Activated naive CD8-positive, alpha-beta T cell treated with anti-CD3 and anti-CD28 coated beads, Interleukin-2, amount 10 ng/mL, durations not matched to agents 7 days and 5 days (primary cell): ENCODE measurements at regions not wholly inside any gene's neighbourhood (a gene's known extent, or its start where the extent isn't known, plus 50 kb on each side); places are given as distances from the start of the nearest gene placed in this dataset.

Experiments used
- ATAC-seq: fragments of 150-1000 bp; cut with Tn5 transposase; one replicate; pipeline ENCODE4 v1.10.0; 2021; ENCODE audit warnings: low read depth, moderate library complexity
- POLR2A ChIA-PET: fragments of 350-600 bp; sonication (Branson Sonifier 250); formaldehyde crosslinking; loops from one replicate; lab custom pipeline; 2021; ENCODE audit warnings: antibody characterized with exemption; lab: Charles Lee
- DNase-seq: peaks from one replicate; pipeline ENCODE4 v3.0.0; 2021
- H3K27ac Mint-ChIP-seq: one replicate; pipeline ENCODE4 v1.8.0; 2022; ENCODE audit warnings: mild to moderate bottlenecking, mixed read lengths
- H3K27me3 Mint-ChIP-seq: one replicate; pipeline ENCODE4 v1.8.0; 2022; ENCODE audit warnings: mild to moderate bottlenecking, moderate library complexity, mixed read lengths
- H3K36me3 Mint-ChIP-seq: one replicate; pipeline ENCODE4 v1.8.0; 2021; ENCODE audit warnings: mild to moderate bottlenecking, mixed read lengths
- H3K4me1 Mint-ChIP-seq: one replicate; pipeline ENCODE4 v1.8.0; 2021; ENCODE audit warnings: mixed read lengths
- H3K4me3 Mint-ChIP-seq: one replicate; pipeline ENCODE4 v1.8.0; 2022; ENCODE audit warnings: mild to moderate bottlenecking, moderate library complexity, mixed read lengths
- H3K9me3 Mint-ChIP-seq: one replicate; pipeline ENCODE4 v1.8.0; 2021; ENCODE audit warnings: mixed read lengths

DNA sequence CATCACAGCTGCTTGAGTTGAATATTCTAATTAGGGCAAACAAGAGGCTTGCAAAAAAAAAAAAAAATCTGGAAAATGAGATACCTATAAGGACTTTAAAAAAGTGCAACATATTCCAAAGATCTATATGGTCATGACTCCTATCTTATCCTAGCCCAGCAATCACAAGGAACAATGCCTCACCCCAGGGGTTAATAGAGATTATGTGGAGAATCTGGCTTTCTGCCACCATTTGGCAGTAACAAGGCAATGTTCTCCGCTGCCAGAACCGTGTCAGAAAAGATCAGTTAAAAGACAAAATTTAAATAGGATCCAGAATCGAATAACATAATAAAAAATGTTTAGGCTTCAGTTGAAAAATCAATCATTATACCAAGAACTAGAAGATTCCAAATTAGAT, 1643.2 kb upstream of the PRR20A start:
- ATAC-seq (no peak), DNase-seq (no peak)
- POLR2A ChIA-PET: no interaction called here
- H3K4me3 Mint-ChIP-seq: no peak overlapping the region
- no peaks in the 10 kb centered on the region for H3K27me3 Mint-ChIP-seq
- peaks cover 2% of the 10 kb centered on the region for H3K9me3 Mint-ChIP-seq
- no peak overlapping the region for H3K27ac Mint-ChIP-seq
- no peaks in the 10 kb centered on the region for H3K4me1 Mint-ChIP-seq
- H3K36me3 Mint-ChIP-seq: no peaks in the 10 kb centered on the region

DNA sequence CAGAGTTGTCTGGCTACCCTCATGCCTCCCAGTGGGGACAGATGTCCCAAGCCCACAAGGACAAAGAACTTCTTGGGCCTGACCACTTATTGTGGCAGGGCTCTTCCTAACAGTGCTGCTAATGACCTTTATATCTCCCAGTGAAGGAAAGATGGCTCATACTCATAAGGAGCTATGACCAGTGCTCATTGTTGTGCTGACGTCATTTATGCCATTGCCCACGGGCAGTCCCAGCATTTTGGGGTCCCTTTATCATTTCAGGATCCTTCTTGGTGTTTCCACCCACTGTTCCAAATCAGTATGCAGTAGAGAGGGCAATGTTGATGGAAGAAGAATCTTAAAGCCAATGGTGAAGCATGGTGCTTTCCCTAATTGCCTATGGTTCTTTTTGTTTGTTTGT, 1640.0 kb upstream of the PRR20A start:
- DNase-seq (no peak), ATAC-seq (no peak)
- Mint-ChIP-seq H3K27ac (no peak overlapping the region), H3K36me3 (no peaks in the 10 kb centered on the region), H3K27me3 (no peaks in the 10 kb centered on the region), H3K9me3 (peaks cover 2% of the 10 kb centered on the region), H3K4me3 (no peak overlapping the region), H3K4me1 (no peaks in the 10 kb centered on the region)
- POLR2A ChIA-PET: no interaction called here

DNA sequence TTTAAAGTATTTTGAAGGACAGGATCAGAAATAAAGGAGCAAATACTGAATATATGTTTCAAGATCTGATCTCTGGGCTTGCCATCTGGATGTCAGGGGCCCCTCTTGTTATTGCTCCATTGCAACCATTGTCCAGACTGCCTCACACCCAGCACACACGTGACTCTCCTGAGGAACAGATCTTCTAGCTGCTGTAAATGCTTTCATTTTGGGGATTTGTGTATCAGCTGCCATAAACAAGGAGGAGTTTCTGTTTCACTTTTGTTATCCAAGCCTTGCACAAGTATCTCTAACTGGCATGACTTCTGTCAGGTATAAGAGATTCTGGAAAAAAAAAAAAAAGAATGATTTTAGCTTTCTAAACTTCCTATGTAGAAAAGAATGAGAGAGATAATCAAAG, 1624.1 kb upstream of the PRR20A start:
- H3K4me1 Mint-ChIP-seq: no peaks in the 10 kb centered on the region
- POLR2A ChIA-PET: no interaction called here
- H3K4me3 Mint-ChIP-seq: no peak overlapping the region
- DNase-seq (no peak), ATAC-seq (no peak)
- no peak overlapping the region for H3K27ac Mint-ChIP-seq
- no peaks in the 10 kb centered on the region for H3K36me3 Mint-ChIP-seq
- no peaks in the 10 kb centered on the region for H3K27me3 Mint-ChIP-seq
- peaks cover 2% of the 10 kb centered on the region for H3K9me3 Mint-ChIP-seq

DNA sequence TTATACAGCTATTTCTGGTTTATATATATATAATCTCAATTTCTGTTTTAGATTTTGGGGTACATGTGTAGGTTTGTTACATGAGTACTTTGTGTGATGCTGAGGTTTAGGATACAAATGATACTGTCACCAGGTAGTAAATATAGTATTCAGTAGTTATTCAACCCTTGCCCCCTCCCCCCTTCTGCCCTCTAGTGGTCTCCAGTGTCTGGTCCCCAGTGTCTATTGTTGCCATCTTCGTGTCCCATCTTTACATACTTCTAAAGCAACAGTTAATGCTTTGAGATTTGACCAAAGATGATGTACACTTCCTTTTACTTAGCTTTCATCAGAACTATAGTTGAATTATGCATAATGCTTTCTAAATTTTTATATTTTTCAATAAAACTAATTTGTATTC, 1623.4 kb upstream of the PRR20A start:
- Mint-ChIP-seq H3K9me3 (peaks cover 2% of the 10 kb centered on the region), H3K27me3 (no peaks in the 10 kb centered on the region), H3K4me3 (no peak overlapping the region), H3K36me3 (no peaks in the 10 kb centered on the region), H3K4me1 (no peaks in the 10 kb centered on the region), H3K27ac (no peak overlapping the region)
- DNase-seq (no peak), ATAC-seq (no peak)
- POLR2A ChIA-PET: no interaction called here

DNA sequence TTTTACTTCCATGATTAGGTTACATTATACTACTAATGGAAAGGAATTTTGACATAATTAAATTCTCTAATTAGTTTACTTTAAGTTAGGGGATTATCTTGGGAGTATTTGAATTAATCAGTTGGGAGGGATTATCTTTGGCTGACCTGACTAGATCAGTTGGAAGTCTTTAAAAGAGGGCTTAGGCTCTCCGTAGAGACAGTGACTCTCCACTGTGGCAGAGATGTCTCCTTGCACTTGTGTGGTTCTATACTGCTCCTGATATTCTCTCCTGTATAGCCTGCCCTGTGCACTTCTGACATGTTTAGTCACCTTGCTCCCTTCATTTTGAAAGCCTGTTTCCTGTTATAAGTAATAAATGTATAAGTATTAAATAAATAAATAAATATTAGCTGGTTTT, 1612.3 kb upstream of the PRR20A start:
- no peak for DNase-seq
- H3K27ac Mint-ChIP-seq: no peak overlapping the region
- H3K27me3 Mint-ChIP-seq: no peaks in the 10 kb centered on the region
- ATAC-seq: no peak
- no peaks in the 10 kb centered on the region for H3K4me1 Mint-ChIP-seq
- H3K36me3 Mint-ChIP-seq: no peaks in the 10 kb centered on the region
- no peak overlapping the region for H3K4me3 Mint-ChIP-seq
- POLR2A ChIA-PET: no interaction called here
- peaks cover 2% of the 10 kb centered on the region for H3K9me3 Mint-ChIP-seq

DNA sequence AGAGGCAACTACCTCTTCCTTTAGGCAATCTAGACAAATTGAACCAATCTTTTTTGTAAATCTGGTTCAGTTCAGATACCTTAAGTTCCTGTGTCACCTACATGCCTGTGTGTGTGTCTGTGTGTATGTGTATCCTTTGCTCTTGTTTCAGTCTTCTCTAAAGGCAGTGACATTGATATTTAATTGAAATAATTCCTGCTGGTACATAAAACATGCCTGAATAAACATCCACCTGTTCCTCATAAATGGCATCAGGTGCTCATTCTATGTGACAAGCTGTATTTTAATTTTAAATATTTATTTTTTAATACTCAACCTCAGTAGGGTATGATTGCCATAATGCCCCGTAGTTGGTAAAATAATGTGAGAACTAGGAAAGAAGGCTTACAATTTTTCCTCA, 1606.4 kb upstream of the PRR20A start:
- H3K27me3 Mint-ChIP-seq: no peaks in the 10 kb centered on the region
- ATAC-seq (no peak), DNase-seq (no peak)
- no peak overlapping the region for H3K4me3 Mint-ChIP-seq
- no peaks in the 10 kb centered on the region for H3K36me3 Mint-ChIP-seq
- POLR2A ChIA-PET: no interaction called here
- H3K27ac Mint-ChIP-seq: no peak overlapping the region
- no peaks in the 10 kb centered on the region for H3K9me3 Mint-ChIP-seq
- no peaks in the 10 kb centered on the region for H3K4me1 Mint-ChIP-seq

DNA sequence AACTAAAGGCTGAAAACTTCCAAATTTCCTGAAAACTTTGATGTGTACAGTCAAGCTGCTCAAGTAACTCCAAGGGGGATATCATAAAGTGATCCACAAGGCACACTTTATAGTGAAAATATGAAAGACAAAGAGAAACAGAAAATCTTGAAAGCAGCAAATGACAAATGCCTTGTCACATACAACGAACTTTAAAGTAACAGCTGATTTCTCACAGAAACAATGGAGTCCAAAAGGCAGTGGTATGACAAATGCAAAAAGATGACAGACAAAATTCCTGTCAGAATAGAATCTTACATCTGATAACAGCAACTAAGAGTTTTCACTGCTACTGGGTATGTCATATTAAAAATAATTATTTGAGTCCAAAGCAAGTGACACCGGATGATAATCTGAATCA, 1602.3 kb upstream of the PRR20A start:
- no peak overlapping the region for H3K27ac Mint-ChIP-seq
- DNase-seq (no peak), ATAC-seq (no peak)
- H3K9me3 Mint-ChIP-seq: no peaks in the 10 kb centered on the region
- POLR2A ChIA-PET: no interaction called here
- no peaks in the 10 kb centered on the region for H3K36me3 Mint-ChIP-seq
- no peaks in the 10 kb centered on the region for H3K27me3 Mint-ChIP-seq
- H3K4me3 Mint-ChIP-seq: no peak overlapping the region
- H3K4me1 Mint-ChIP-seq: no peaks in the 10 kb centered on the region

DNA sequence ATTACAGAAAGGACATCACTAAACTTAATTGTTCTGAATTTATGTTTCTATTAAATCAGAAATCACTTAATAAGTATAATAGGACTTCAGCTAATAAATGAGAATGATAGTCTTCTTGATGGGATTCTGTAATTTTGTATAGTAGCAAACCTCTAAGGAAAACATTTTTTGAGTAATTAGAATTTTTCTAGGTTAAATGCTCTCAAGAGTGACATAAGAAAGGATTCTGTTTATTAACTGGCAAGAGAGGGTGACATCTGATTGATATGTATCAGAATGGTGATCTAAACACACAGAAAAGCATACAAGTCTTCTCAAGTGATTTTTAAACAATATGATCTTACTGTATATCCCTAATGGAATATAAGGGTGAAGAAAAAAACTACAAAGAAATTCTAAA, 1597.7 kb upstream of the PRR20A start:
- H3K4me1 Mint-ChIP-seq: no peaks in the 10 kb centered on the region
- DNase-seq (no peak), ATAC-seq (no peak)
- POLR2A ChIA-PET: no interaction called here
- H3K4me3 Mint-ChIP-seq: no peak overlapping the region
- H3K27me3 Mint-ChIP-seq: no peaks in the 10 kb centered on the region
- H3K27ac Mint-ChIP-seq: no peak overlapping the region
- no peaks in the 10 kb centered on the region for H3K36me3 Mint-ChIP-seq
- peaks cover 1% of the 10 kb centered on the region for H3K9me3 Mint-ChIP-seq

DNA sequence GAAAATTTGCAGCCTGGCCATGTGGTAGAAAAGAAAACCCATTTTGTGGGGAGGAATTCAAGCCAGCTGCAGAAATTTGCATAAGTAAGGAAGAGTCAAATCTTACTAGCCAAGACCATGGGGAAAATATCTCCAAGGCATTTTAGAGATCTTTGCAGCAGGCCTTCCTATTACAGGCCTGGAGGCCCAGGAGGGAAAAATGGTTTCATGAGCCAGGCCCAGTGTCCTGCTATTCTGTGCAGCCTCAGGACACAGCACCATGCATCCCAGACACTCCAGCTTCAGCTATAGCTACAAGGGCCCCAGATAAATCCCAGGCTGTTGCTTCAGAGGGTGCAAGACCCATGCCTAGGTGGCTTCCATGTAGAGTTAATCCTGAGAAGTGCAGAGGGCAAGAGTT, 1590.1 kb upstream of the PRR20A start:
- H3K36me3 Mint-ChIP-seq: no peaks in the 10 kb centered on the region
- no peak overlapping the region for H3K27ac Mint-ChIP-seq
- POLR2A ChIA-PET: no interaction called here
- H3K9me3 Mint-ChIP-seq: peaks cover 4% of the 10 kb centered on the region
- no peaks in the 10 kb centered on the region for H3K27me3 Mint-ChIP-seq
- no peak overlapping the region for H3K4me3 Mint-ChIP-seq
- no peaks in the 10 kb centered on the region for H3K4me1 Mint-ChIP-seq
- DNase-seq: no peak
- ATAC-seq: no peak

DNA sequence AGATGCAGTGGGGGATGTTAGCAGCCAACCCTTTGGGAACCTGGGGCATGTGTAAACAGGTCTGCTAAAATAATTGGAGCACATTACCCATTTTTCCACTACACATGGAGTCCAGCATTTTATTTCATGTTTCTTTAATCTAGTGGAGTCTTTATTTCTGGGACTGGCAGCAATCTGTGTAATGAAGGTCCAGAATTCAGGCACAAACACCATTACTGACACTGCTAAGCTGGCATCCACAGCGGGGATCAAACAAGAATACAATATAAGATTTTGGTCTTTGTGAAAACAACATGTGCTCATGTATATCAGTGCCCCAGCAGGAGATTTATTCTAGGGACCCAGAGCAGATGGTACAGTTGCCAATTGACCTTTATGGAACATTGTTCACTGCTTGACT, 1587.0 kb upstream of the PRR20A start:
- Mint-ChIP-seq H3K9me3 (peaks cover 6% of the 10 kb centered on the region), H3K36me3 (no peaks in the 10 kb centered on the region), H3K4me1 (no peaks in the 10 kb centered on the region), H3K27ac (no peak overlapping the region), H3K4me3 (no peak overlapping the region), H3K27me3 (no peaks in the 10 kb centered on the region)
- ATAC-seq (no peak), DNase-seq (no peak)
- POLR2A ChIA-PET: no interaction called here

DNA sequence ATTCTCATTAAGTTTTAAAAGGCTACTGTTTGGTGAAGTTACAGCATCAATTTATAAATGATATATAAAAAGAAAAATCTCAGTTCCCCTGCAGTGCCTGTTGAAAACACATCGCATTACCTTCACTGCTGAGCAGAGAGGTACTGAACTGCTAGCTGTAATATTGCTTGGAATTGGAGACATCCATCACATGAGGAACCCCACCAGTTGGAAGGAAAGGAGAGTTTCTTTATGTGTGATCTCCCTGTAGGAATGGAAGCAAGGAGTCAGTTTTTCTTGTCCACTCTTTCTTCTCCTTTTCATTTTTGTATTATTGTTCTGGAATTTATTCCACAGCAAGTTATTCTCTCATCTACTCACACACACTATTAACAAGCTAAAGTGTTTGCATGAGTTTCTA, 1586.0 kb upstream of the PRR20A start:
- Mint-ChIP-seq H3K9me3 (peaks cover 6% of the 10 kb centered on the region), H3K27ac (no peak overlapping the region), H3K27me3 (no peaks in the 10 kb centered on the region), H3K4me1 (no peaks in the 10 kb centered on the region), H3K36me3 (no peaks in the 10 kb centered on the region), H3K4me3 (no peak overlapping the region)
- ATAC-seq: no peak
- POLR2A ChIA-PET: no interaction called here
- no peak for DNase-seq

DNA sequence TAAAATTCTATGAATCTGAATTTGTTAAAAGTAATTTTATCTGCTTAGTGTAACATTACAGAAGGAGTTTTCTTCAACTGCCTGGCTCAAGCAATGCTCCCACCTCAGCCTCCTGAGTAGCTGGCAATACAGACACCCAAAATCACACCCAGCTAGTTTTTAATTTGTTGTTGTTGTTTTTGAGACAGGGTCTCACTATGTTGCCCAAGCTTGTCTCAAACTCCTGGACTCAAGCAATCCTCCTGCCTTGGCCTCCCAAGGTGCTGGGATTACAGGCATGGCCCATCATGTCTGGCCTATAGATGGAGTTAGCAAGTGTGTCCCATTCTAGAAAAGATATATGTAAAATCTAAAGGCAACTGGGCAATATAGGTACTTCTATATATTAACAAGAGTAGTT, 1580.4 kb upstream of the PRR20A start:
- ATAC-seq: no peak
- peaks cover 5% of the 10 kb centered on the region for H3K9me3 Mint-ChIP-seq
- POLR2A ChIA-PET: no interaction called here
- no peak overlapping the region for H3K4me3 Mint-ChIP-seq
- no peaks in the 10 kb centered on the region for H3K27me3 Mint-ChIP-seq
- H3K36me3 Mint-ChIP-seq: no peaks in the 10 kb centered on the region
- no peak for DNase-seq
- H3K4me1 Mint-ChIP-seq: no peaks in the 10 kb centered on the region
- H3K27ac Mint-ChIP-seq: no peak overlapping the region

DNA sequence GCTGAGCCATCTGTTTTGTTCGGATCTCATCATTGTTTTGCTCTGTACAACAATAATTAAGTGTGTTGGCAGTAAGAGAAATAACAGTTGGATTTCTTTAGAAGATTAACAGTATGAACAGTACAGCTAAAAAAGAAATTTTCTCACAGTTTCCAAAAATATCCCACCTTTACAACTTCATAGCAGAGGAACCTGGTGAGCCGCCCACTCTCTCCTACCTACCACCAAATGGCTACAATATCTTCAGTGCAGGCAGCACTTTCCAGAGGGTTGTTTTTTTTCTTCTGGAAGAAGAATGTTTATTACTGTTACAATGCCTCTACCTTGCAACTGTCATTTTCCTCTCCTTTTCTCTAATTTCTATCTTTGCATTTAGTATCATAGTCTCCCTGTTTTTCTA, 1577.5 kb upstream of the PRR20A start:
- no peak for ATAC-seq
- H3K9me3 Mint-ChIP-seq: peaks cover 3% of the 10 kb centered on the region
- DNase-seq: no peak
- no peaks in the 10 kb centered on the region for H3K27me3 Mint-ChIP-seq
- H3K36me3 Mint-ChIP-seq: no peaks in the 10 kb centered on the region
- H3K4me1 Mint-ChIP-seq: no peaks in the 10 kb centered on the region
- H3K4me3 Mint-ChIP-seq: no peak overlapping the region
- POLR2A ChIA-PET: no interaction called here
- no peak overlapping the region for H3K27ac Mint-ChIP-seq

DNA sequence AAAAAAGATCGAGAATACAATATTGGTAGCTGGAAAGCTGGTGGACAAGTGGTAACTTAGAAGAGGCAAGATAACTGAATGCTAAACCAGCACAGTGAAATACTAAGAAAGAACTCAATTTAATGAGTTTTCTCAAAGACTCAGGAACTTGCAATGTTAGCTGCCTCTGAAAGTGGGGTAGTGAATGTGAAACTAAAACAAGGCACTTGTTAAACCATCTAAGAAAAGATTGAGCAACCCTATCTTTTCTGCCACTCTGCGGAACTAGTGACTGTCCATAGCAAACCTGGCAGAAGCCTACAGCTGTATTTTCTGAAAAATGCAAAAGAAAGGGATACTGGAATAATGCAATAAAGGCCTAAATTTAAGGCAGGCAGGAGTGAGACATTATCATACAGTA, 1574.4 kb upstream of the PRR20A start:
- no peaks in the 10 kb centered on the region for H3K36me3 Mint-ChIP-seq
- no peaks in the 10 kb centered on the region for H3K27me3 Mint-ChIP-seq
- H3K4me1 Mint-ChIP-seq: no peaks in the 10 kb centered on the region
- no peak for ATAC-seq
- POLR2A ChIA-PET: no interaction called here
- no peak overlapping the region for H3K4me3 Mint-ChIP-seq
- H3K9me3 Mint-ChIP-seq: peaks cover 3% of the 10 kb centered on the region
- H3K27ac Mint-ChIP-seq: no peak overlapping the region
- no peak for DNase-seq

DNA sequence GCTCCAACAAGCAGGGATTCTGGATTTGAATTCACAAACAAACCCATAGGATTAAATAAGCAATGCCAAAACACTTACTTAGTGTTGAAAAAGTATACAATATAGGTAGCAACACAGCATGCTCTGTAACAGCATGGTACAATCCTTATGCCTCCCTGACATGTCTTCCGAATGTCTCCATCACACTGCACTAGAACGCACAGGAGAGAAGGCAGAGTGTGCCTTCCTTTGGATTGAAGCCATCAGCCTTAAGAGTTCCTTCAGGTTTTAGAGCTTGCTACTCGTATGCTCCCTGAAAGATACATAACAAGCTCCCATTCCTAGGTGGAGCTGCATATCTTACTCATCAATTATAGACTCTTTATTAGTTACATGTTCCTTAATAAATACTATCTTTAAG, 1573.9 kb upstream of the PRR20A start:
- ATAC-seq: no peak
- Mint-ChIP-seq H3K36me3 (no peaks in the 10 kb centered on the region), H3K4me1 (no peaks in the 10 kb centered on the region), H3K27ac (no peak overlapping the region), H3K4me3 (no peak overlapping the region), H3K9me3 (peaks cover 3% of the 10 kb centered on the region), H3K27me3 (no peaks in the 10 kb centered on the region)
- DNase-seq: no peak
- POLR2A ChIA-PET: no interaction called here
